ENCODE measurements at regions not wholly inside any gene's neighbourhood (a gene's known extent, or its start where the extent isn't known, plus 50 kb on each side); places are given as distances from the start of the nearest gene placed in this dataset.

DNA sequence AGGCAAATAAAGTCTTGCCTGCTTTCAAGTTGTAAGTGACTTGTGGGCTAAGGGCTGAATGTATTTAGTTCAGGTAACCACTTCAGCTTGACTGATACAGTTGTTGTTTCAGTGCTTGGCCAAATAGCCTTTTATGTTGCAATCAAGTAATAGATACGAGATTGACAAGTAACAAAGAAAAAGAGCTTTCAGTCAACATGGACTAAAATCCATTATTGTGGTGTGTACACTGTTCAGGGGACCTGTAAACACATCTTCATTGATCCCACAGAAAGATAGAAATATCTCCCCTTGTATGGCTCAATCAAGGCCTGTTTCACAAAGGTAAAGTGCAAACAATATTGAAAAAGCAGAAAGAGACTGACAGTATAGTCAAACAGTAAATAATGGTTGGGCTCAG, 224.8 kb upstream of the TMCO5A start:
- no peak overlapping the region for H3K27ac ChIP-seq
- intact Hi-C loops (cut with DNase I; ENCODE audit: low total_unique reads), result no loop called here
- TF ChIP-seq, protein P1, sequence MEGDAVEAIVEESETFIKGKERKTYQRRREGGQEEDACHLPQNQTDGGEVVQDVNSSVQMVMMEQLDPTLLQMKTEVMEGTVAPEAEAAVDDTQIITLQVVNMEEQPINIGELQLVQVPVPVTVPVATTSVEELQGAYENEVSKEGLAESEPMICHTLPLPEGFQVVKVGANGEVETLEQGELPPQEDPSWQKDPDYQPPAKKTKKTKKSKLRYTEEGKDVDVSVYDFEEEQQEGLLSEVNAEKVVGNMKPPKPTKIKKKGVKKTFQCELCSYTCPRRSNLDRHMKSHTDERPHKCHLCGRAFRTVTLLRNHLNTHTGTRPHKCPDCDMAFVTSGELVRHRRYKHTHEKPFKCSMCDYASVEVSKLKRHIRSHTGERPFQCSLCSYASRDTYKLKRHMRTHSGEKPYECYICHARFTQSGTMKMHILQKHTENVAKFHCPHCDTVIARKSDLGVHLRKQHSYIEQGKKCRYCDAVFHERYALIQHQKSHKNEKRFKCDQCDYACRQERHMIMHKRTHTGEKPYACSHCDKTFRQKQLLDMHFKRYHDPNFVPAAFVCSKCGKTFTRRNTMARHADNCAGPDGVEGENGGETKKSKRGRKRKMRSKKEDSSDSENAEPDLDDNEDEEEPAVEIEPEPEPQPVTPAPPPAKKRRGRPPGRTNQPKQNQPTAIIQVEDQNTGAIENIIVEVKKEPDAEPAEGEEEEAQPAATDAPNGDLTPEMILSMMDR (IDR thresholded peaks at IDR 0.05), result no peak

DNA sequence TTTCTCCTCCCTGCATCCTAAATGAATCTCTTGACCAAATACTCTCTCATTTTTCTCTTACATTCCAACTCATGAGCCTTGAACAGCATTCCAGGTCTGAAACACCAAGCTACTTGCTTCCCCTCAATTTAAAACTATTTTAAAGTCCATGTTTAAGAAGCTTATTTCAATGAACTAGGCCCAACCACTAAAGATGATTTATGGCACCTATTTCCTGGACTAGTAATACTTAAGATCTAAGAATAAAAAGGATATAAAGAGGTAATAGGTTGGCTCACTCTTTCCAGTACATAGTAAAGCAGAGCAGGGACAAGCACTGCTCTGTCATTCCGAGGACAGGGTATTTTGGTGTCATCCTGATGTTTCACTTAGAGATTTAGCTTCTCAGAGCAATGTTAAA, 219.3 kb upstream of the TMCO5A start:
- H3K27ac ChIP-seq, result no peak overlapping the region
- H3K36me3 ChIP-seq, result no peaks in the 10 kb centered on the region
- no peak overlapping the region for H3K4me3 ChIP-seq
- no peaks in the 10 kb centered on the region for H3K27me3 ChIP-seq
- no peaks in the 10 kb centered on the region for H3K4me1 ChIP-seq
- TF ChIP-seq, protein P1 (IDR thresholded peaks at IDR 0.05), result no peak
- no peak for DNase-seq
- H3K9me3 ChIP-seq, result peaks cover 0 to 11% (median 9%) of the 10 kb centered on the region in 3 donors
- intact Hi-C loops (cut with DNase I; ENCODE audit: low total_unique reads), result no loop called here

More for the DNA sequence above, 224.8 kb upstream of the TMCO5A start:
- Histone ChIP-seq H3K27me3 (no peaks in the 10 kb centered on the region), H3K4me1 (no peaks in the 10 kb centered on the region), H3K9me3 (peaks cover 0 to 11% (median 9%) of the 10 kb centered on the region in 3 donors), H3K36me3 (no peaks in the 10 kb centered on the region), H3K4me3 (no peak overlapping the region)
- no peak for DNase-seq

DNA sequence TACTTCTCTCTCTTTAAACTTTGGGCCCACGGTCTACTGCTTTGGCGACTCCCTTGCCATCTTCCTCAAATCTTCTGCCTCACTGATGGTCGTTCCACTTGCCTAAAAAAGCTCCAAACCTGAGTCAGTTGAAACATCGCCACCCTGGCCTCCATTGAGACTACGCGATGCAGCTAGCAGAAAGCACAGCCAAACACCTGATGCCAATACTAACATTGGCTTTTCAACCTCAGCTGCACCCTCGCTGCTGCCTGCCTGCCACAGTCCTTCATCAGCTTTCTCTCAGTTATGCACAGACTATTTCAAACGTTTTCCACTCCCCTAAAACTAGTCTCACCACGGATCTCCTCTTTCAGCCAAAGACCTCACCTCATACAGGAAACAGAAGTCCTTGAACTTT, 214.2 kb upstream of the TMCO5A start:
- no peak for DNase-seq
- TF ChIP-seq, protein P1 (IDR thresholded peaks at IDR 0.05), result no peak
- intact Hi-C loops (cut with DNase I; ENCODE audit: low total_unique reads), result no loop called here

GRCh38 chr15:37731146-37731746, 203.2 kb upstream of the TMCO5A start:
- Histone ChIP-seq H3K4me1 (no peaks in the 10 kb centered on the region), H3K27ac (no peak overlapping the region), H3K9me3 (no peaks in the 10 kb centered on the region), H3K4me3 (no peak overlapping the region), H3K27me3 (no peaks in the 10 kb centered on the region), H3K36me3 (no peaks in the 10 kb centered on the region)
- no peak for DNase-seq
- TF ChIP-seq, protein P1 (IDR thresholded peaks at IDR 0.05), result no peak
- intact Hi-C loops (cut with DNase I; ENCODE audit: low total_unique reads), result no loop called here

More for the DNA sequence above, 214.2 kb upstream of the TMCO5A start:
- Histone ChIP-seq H3K4me3 (no peak overlapping the region), H3K9me3 (no peaks in the 10 kb centered on the region), H3K27me3 (no peaks in the 10 kb centered on the region), H3K4me1 (no peaks in the 10 kb centered on the region), H3K27ac (no peak overlapping the region), H3K36me3 (no peaks in the 10 kb centered on the region)

DNA sequence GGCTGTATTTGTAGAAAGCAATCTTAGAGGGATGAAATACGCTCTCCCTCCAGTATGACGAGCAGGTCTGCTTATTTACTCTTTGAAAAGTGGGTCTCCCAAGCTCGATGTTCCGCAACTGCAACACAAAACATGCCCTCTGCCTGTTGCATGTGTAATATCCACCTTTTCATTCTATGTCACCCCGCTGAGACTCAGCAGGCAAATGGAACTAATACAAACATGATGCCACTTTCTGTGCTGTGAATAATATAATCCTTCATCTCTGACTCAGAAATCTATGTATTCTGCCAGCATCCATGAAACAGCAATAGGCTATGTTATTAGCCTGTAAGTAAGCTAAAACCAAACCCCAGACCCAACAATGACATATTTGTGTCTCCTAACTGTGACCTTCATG, 200.8 kb upstream of the TMCO5A start:
- H3K4me3 ChIP-seq, result no peak overlapping the region
- no peaks in the 10 kb centered on the region for H3K36me3 ChIP-seq
- H3K27me3 ChIP-seq, result no peaks in the 10 kb centered on the region
- no peaks in the 10 kb centered on the region for H3K9me3 ChIP-seq
- intact Hi-C loops (cut with DNase I; ENCODE audit: low total_unique reads), result no loop called here
- TF ChIP-seq, protein P1 (IDR thresholded peaks at IDR 0.05), result no peak
- DNase-seq, result no peak
- H3K4me1 ChIP-seq, result no peaks in the 10 kb centered on the region
- no peak overlapping the region for H3K27ac ChIP-seq

Measured in tibial artery (tissue), 4 donors.